ENCODE measurements at regions not wholly inside any gene's neighbourhood (a gene's known extent, or its start where the extent isn't known, plus 50 kb on each side); places are given as distances from the start of the nearest gene placed in this dataset.

DNA sequence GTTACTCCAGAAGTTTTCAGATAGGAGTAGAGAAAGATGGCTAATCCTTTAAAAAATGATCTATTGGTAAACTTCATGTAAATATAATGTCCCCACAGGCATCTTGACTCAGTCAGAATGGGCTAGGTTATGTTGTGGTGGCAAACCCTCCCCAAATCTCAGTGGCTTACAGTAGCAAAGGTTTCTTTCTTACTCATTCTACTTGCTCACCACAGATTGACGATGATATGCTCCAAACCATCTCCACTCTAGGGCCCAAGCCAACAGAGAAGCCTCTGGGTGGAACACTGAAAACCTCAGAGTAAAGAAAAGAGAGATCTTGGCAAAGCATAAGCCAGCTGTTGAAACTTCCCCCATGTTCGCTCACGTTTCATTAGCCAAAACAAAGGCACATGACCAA, 146.4 kb downstream of the EMP1 start:
- ChIA-PET CTCF (ENCODE audit: unreplicated experiment) (no interaction called here), POLR2A (no interaction called here)
- DNase-seq (ENCODE audit: low spot score) = no peak
- Histone ChIP-seq H3K27ac (ENCODE audit: low read depth, low read length, poor library complexity, severe bottlenecking) (no peak overlapping the region), H3K9me2 (ENCODE audit: insufficient read depth, low read length) (no peaks in the 10 kb centered on the region), H4K20me1 (ENCODE audit: insufficient read depth, low read length) (no peaks in the 10 kb centered on the region), H3K79me2 (ENCODE audit: insufficient read depth, low read depth, low read length) (no peaks in the 10 kb centered on the region), H3K9me3 (ENCODE audit: low read length) (no peaks in the 10 kb centered on the region), H3K36me3 (ENCODE audit: insufficient read depth, low read length) (no peaks in the 10 kb centered on the region), H3K4me3 (ENCODE audit: low read depth, low read length, poor library complexity, severe bottlenecking) (no peak overlapping the region), H3K4me1 (ENCODE audit: insufficient read depth, low read length, poor library complexity, severe bottlenecking) (no peaks in the 10 kb centered on the region), H3K4me2 (ENCODE audit: low read length) (no peak overlapping the region), H2AFZ (ENCODE audit: low read length) (no peak overlapping the region)
- TF ChIP-seq CTCF (conservative IDR thresholded peaks at IDR 0.05; ENCODE audit: low read length) (no peak), EZH2phosphoT487 (IDR thresholded peaks at IDR 0.05; ENCODE audit: borderline replicate concordance, low read depth, low read length) (no peak)
- intact Hi-C loops (cut with micrococcal nuclease; ENCODE audit: unreplicated experiment) = no loop called here
- no TSS peak for BruUV-seq (replicated peaks)

GRCh38 chr12:13340149-13340548, 143.6 kb downstream of the EMP1 start:
- no peak overlapping the region for H3K27ac ChIP-seq (ENCODE audit: low read depth, low read length, poor library complexity, severe bottlenecking)
- H3K36me3 ChIP-seq (ENCODE audit: insufficient read depth, low read length) = no peaks in the 10 kb centered on the region
- H3K4me1 ChIP-seq (ENCODE audit: insufficient read depth, low read length, poor library complexity, severe bottlenecking) = no peaks in the 10 kb centered on the region
- no TSS peak for BruUV-seq (replicated peaks)
- H3K4me2 ChIP-seq (ENCODE audit: low read length) = no peak overlapping the region
- intact Hi-C loops (cut with micrococcal nuclease; ENCODE audit: unreplicated experiment) = no loop called here
- no peaks in the 10 kb centered on the region for H3K9me3 ChIP-seq (ENCODE audit: low read length)
- no peaks in the 10 kb centered on the region for H3K9me2 ChIP-seq (ENCODE audit: insufficient read depth, low read length)
- TF ChIP-seq EZH2phosphoT487 (IDR thresholded peaks at IDR 0.05; ENCODE audit: borderline replicate concordance, low read depth, low read length) = no peak
- no peak for TF ChIP-seq CTCF (conservative IDR thresholded peaks at IDR 0.05; ENCODE audit: low read length)
- DNase-seq (ENCODE audit: low spot score) = no peak
- no peaks in the 10 kb centered on the region for H3K79me2 ChIP-seq (ENCODE audit: insufficient read depth, low read depth, low read length)
- no peaks in the 10 kb centered on the region for H4K20me1 ChIP-seq (ENCODE audit: insufficient read depth, low read length)
- H2AFZ ChIP-seq (ENCODE audit: low read length) = no peak overlapping the region
- no peak overlapping the region for H3K4me3 ChIP-seq (ENCODE audit: low read depth, low read length, poor library complexity, severe bottlenecking)
- ChIA-PET CTCF (ENCODE audit: unreplicated experiment) (no interaction called here), POLR2A (no interaction called here)

GRCh38 chr12:13339538-13339937, 143.0 kb downstream of the EMP1 start:
- no peak for DNase-seq (ENCODE audit: low spot score)
- no TSS peak for BruUV-seq (replicated peaks)
- Histone ChIP-seq H2AFZ (ENCODE audit: low read length) (no peak overlapping the region), H3K36me3 (ENCODE audit: insufficient read depth, low read length) (no peaks in the 10 kb centered on the region), H4K20me1 (ENCODE audit: insufficient read depth, low read length) (no peaks in the 10 kb centered on the region), H3K79me2 (ENCODE audit: insufficient read depth, low read depth, low read length) (no peaks in the 10 kb centered on the region), H3K9me2 (ENCODE audit: insufficient read depth, low read length) (no peaks in the 10 kb centered on the region), H3K27ac (ENCODE audit: low read depth, low read length, poor library complexity, severe bottlenecking) (no peak overlapping the region), H3K4me3 (ENCODE audit: low read depth, low read length, poor library complexity, severe bottlenecking) (no peak overlapping the region), H3K4me1 (ENCODE audit: insufficient read depth, low read length, poor library complexity, severe bottlenecking) (no peaks in the 10 kb centered on the region), H3K4me2 (ENCODE audit: low read length) (no peak overlapping the region), H3K9me3 (ENCODE audit: low read length) (no peaks in the 10 kb centered on the region)
- intact Hi-C loops (cut with micrococcal nuclease; ENCODE audit: unreplicated experiment) = no loop called here
- POLR2A ChIA-PET = interaction anchor here (0.7 kb wide), 2 partner anchors 60 to 327 kb away, joined by 3 to 5 read pairs; no protein-coding TSS in a partner anchor
- CTCF ChIA-PET (ENCODE audit: unreplicated experiment) = no interaction called here
- no peak for TF ChIP-seq CTCF (conservative IDR thresholded peaks at IDR 0.05; ENCODE audit: low read length)
- TF ChIP-seq EZH2phosphoT487 (IDR thresholded peaks at IDR 0.05; ENCODE audit: borderline replicate concordance, low read depth, low read length) = no peak
